ENCODE measurements at regions not wholly inside any gene's neighbourhood (a gene's known extent, or its start where the extent isn't known, plus 50 kb on each side); places are given as distances from the start of the nearest gene placed in this dataset.
A peak's percentile ranks its signal among the peaks of the same experiment; 100 is the strongest.

GRCh38 chr5:68544648-68545552 lies 329.3 kb downstream of the PIK3R1 start:
- H3K4me1 Mint-ChIP-seq: peaks cover 14% of the 10 kb centered on the region
- H3K9me3 Mint-ChIP-seq: no peaks in the 10 kb centered on the region
- Histone ChIP-seq H4K20me1 (replicated peaks; ENCODE audit: insufficient read depth) (no peaks in the 10 kb centered on the region), H3K79me2 (replicated peaks; ENCODE audit: insufficient read depth) (no peaks in the 10 kb centered on the region), H3K27me3 (ENCODE audit: insufficient read depth) (no peaks in the 10 kb centered on the region), H3K9me2 (ENCODE audit: insufficient read depth) (peaks cover 5% of the 10 kb centered on the region; the same call in 1 of the 2 replicates), H3K4me2 (no peak overlapping the region), H3K27ac (ENCODE audit: low read depth) (no peak overlapping the region), H3K4me1 (ENCODE audit: insufficient read depth) (peaks cover 6% of the 10 kb centered on the region; the same call in 1 of the 2 replicates), H2AFZ (peak overlapping the region; percentile 56; the same call in 1 of the 2 replicates), H3K4me3 (no peak overlapping the region), H3F3A (replicated peaks; ENCODE audit: low read depth) (no peaks in the 10 kb centered on the region), H3K36me3 (ENCODE audit: insufficient read depth) (no peaks in the 10 kb centered on the region)
- H3K27ac Mint-ChIP-seq: no peak overlapping the region
- no peaks in the 10 kb centered on the region for H3K36me3 Mint-ChIP-seq (ENCODE audit: low read depth)
- ATAC-seq (no peak), DNase-seq (ENCODE audit: low spot score) (no peak)
- no peak overlapping the region for H3K4me3 Mint-ChIP-seq
- H3K27me3 Mint-ChIP-seq (ENCODE audit: insufficient read depth, low read depth, poor library complexity): no peaks in the 10 kb centered on the region
- TF ChIP-seq STAT1 (IDR thresholded peaks at IDR 0.05; ENCODE audit: unreplicated experiment) (no peak), ZNF331 (CRISPR knock-in tag; IDR thresholded peaks at IDR 0.05; ENCODE audit: low read depth) (no peak), CREB1 (CRISPR knock-in tag; IDR thresholded peaks at IDR 0.05; ENCODE audit: low read depth) (no peak), NANOG (IDR thresholded peaks at IDR 0.05; ENCODE audit: borderline replicate concordance) (no peak), JUNB (IDR thresholded peaks at IDR 0.05; ENCODE audit: unreplicated experiment) (no peak), REST (IDR thresholded peaks at IDR 0.05; ENCODE audit: unreplicated experiment) (no peak), EZH2phosphoT487 (IDR thresholded peaks at IDR 0.05; ENCODE audit: unreplicated experiment) (no peak), EZH2 (IDR thresholded peaks at IDR 0.05; ENCODE audit: low read depth, unreplicated experiment) (no peak), ZNF114 (CRISPR knock-in tag; IDR thresholded peaks at IDR 0.05) (no peak), POLR2AphosphoS5 (IDR thresholded peaks at IDR 0.05; ENCODE audit: low read depth) (no peak)
- TF ChIP-seq, protein P1, sequence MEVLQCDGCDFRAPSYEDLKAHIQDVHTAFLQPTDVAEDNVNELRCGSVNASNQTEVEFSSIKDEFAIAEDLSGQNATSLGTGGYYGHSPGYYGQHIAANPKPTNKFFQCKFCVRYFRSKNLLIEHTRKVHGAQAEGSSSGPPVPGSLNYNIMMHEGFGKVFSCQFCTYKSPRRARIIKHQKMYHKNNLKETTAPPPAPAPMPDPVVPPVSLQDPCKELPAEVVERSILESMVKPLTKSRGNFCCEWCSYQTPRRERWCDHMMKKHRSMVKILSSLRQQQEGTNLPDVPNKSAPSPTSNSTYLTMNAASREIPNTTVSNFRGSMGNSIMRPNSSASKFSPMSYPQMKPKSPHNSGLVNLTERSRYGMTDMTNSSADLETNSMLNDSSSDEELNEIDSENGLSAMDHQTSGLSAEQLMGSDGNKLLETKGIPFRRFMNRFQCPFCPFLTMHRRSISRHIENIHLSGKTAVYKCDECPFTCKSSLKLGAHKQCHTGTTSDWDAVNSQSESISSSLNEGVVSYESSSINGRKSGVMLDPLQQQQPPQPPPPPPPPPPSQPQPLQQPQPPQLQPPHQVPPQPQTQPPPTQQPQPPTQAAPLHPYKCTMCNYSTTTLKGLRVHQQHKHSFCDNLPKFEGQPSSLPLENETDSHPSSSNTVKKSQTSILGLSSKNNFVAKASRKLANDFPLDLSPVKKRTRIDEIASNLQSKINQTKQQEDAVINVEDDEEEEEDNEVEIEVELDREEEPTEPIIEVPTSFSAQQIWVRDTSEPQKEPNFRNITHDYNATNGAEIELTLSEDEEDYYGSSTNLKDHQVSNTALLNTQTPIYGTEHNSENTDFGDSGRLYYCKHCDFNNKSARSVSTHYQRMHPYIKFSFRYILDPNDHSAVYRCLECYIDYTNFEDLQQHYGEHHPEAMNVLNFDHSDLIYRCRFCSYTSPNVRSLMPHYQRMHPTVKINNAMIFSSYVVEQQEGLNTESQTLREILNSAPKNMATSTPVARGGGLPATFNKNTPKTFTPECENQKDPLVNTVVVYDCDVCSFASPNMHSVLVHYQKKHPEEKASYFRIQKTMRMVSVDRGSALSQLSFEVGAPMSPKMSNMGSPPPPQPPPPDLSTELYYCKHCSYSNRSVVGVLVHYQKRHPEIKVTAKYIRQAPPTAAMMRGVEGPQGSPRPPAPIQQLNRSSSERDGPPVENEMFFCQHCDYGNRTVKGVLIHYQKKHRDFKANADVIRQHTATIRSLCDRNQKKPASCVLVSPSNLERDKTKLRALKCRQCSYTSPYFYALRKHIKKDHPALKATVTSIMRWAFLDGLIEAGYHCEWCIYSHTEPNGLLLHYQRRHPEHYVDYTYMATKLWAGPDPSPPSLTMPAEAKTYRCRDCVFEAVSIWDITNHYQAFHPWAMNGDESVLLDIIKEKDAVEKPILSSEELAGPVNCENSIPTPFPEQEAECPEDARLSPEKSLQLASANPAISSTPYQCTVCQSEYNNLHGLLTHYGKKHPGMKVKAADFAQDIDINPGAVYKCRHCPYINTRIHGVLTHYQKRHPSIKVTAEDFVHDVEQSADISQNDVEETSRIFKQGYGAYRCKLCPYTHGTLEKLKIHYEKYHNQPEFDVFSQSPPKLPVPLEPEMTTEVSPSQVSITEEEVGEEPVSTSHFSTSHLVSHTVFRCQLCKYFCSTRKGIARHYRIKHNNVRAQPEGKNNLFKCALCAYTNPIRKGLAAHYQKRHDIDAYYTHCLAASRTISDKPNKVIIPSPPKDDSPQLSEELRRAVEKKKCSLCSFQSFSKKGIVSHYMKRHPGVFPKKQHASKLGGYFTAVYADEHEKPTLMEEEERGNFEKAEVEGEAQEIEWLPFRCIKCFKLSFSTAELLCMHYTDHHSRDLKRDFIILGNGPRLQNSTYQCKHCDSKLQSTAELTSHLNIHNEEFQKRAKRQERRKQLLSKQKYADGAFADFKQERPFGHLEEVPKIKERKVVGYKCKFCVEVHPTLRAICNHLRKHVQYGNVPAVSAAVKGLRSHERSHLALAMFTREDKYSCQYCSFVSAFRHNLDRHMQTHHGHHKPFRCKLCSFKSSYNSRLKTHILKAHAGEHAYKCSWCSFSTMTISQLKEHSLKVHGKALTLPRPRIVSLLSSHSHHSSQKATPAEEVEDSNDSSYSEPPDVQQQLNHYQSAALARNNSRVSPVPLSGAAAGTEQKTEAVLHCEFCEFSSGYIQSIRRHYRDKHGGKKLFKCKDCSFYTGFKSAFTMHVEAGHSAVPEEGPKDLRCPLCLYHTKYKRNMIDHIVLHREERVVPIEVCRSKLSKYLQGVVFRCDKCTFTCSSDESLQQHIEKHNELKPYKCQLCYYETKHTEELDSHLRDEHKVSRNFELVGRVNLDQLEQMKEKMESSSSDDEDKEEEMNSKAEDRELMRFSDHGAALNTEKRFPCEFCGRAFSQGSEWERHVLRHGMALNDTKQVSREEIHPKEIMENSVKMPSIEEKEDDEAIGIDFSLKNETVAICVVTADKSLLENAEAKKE (CRISPR knock-in tag; IDR thresholded peaks at IDR 0.05): no peak
- TF ChIP-seq, protein P2, sequence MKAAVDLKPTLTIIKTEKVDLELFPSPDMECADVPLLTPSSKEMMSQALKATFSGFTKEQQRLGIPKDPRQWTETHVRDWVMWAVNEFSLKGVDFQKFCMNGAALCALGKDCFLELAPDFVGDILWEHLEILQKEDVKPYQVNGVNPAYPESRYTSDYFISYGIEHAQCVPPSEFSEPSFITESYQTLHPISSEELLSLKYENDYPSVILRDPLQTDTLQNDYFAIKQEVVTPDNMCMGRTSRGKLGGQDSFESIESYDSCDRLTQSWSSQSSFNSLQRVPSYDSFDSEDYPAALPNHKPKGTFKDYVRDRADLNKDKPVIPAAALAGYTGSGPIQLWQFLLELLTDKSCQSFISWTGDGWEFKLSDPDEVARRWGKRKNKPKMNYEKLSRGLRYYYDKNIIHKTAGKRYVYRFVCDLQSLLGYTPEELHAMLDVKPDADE (IDR thresholded peaks at IDR 0.05): no peak
- TF ChIP-seq, protein P3, sequence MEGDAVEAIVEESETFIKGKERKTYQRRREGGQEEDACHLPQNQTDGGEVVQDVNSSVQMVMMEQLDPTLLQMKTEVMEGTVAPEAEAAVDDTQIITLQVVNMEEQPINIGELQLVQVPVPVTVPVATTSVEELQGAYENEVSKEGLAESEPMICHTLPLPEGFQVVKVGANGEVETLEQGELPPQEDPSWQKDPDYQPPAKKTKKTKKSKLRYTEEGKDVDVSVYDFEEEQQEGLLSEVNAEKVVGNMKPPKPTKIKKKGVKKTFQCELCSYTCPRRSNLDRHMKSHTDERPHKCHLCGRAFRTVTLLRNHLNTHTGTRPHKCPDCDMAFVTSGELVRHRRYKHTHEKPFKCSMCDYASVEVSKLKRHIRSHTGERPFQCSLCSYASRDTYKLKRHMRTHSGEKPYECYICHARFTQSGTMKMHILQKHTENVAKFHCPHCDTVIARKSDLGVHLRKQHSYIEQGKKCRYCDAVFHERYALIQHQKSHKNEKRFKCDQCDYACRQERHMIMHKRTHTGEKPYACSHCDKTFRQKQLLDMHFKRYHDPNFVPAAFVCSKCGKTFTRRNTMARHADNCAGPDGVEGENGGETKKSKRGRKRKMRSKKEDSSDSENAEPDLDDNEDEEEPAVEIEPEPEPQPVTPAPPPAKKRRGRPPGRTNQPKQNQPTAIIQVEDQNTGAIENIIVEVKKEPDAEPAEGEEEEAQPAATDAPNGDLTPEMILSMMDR (conservative IDR thresholded peaks at IDR 0.05; ENCODE audit: low read depth in 2 of 2): no peak

All from GM23338 (cell line).